ENCODE measurements at regions not wholly inside any gene's neighbourhood (a gene's known extent, or its start where the extent isn't known, plus 50 kb on each side); places are given as distances from the start of the nearest gene placed in this dataset.

- TF ChIP-seq CTCF (IDR thresholded peaks at IDR 0.05) = no peak
- TF ChIP-seq POLR2A (IDR thresholded peaks at IDR 0.05) = no peak
Measured at GRCh38 chr7:81846398-81846797, 76.6 kb upstream of the HGF start.

Data from esophagus squamous epithelium (tissue), 4 donors.